GM10248 (cell line): ENCODE measurements at regions not wholly inside any gene's neighbourhood (a gene's known extent, or its start where the extent isn't known, plus 50 kb on each side); places are given as distances from the start of the nearest gene placed in this dataset.

Source experiments
- CTCF ChIA-PET: fragments of 300-600 bp; sonication (Branson Sonifier 250); formaldehyde crosslinking; extraction: SDS; loops from one replicate; lab custom pipeline; 2021; ENCODE audit warnings: antibody characterized with exemption; lab: Yijun Ruan, JAX
- POLR2A ChIA-PET: fragments of 350-650 bp; sonication (Branson Sonifier 250); formaldehyde crosslinking; extraction: SDS; loops from one replicate; lab custom pipeline; 2020; ENCODE audit warnings: antibody characterized with exemption; lab: Yijun Ruan, JAX
- DNase-seq: peaks from one replicate; pipeline ENCODE4 v3.0.0; 2012; ENCODE audit errors: extremely low spot score
- CTCF ChIP-seq: IDR thresholded peaks from 2 replicates; pipeline ENCODE4 v1.5.1; 2012; ENCODE audit warnings: mild to moderate bottlenecking, low read depth; ENCODE audit errors: extremely low read depth, missing control alignments, control extremely low read depth

- no peak for DNase-seq
- no peak for TF ChIP-seq CTCF
- ChIA-PET CTCF (no interaction called here), POLR2A (no interaction called here)
These were observed 162.6 kb upstream of the P2RY1 start for GRCh38 chr3:152672320-152672649.

- POLR2A ChIA-PET: no interaction called here
- no peak for TF ChIP-seq CTCF
- DNase-seq: no peak
- CTCF ChIA-PET: interaction anchor here (1.0 kb wide), 1 partner anchor 51 kb away, joined by 3 read pairs; no protein-coding TSS in a partner anchor
These were observed 158.0 kb upstream of the P2RY1 start for GRCh38 chr3:152676810-152677379.

DNA sequence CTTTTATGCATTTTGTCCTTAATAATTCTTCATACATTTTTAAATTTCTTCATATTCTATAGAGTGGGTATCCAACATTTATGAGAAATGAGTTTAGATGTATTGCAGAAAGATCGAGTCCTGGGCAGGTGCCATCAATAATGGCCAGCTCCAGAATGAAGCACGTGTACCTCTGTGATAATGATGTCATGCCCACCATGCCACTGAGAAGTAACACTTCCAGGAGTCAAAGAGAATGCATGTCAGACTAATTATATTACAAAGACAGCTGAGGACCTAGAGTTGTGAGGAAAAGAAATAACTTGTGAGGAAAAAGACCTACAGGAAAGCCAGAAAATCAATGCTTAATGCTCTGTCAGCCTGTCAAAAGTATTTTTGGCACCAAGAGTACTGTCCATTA is 157.4 kb upstream of the P2RY1 start:
- no peak for TF ChIP-seq CTCF
- ChIA-PET POLR2A (no interaction called here), CTCF (no interaction called here)
- DNase-seq: no peak

DNA sequence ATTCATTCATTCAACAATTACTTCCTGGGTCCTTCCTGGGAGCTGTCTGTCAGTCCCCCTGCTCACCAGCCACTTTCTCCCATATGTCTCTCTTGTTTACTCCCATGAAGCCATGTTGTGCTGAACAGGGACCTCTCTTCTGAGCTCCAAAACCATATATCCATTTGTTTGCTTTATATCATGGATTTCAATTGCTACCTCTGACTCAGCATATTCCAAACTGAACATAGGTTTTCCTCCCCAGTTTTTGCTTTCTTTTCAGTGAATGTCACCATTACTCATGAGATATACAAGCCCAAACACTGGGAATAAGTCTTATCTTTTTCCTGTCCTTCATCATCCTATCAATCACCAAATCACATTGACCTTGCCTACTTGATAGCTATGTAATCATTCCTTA is 152.5 kb upstream of the P2RY1 start:
- CTCF ChIA-PET: interaction anchor here (1.0 to 1.7 kb wide), 2 partner anchors 42 to 44 kb away, joined by 3 to 4 read pairs; no protein-coding TSS in a partner anchor
- DNase-seq: no peak
- no peak for TF ChIP-seq CTCF
- POLR2A ChIA-PET: no interaction called here

DNA sequence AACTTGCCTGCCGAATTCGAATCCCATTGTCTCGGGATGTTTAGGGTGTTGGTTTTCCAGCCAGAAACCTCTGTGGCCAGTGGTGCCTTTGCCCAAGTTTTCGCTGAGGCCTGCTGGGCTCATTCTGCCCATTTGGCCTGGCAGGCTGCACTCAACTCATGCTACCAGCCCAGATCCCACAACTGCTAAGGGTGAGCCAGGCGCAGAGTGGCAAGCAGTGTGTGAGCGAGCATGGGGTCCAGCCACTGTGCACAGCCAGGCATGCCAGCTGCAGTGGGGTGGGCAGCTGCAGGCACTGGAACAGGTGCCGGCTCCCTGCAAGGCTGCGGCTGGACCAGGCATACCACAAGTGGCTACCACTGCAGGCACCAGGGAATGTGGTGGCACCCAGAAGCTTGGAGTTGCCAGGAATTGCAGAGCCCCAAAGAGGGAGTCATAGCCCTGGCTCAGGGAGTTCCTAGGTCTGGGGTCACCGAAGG is 151.4 kb upstream of the P2RY1 start:
- no peak for DNase-seq
- ChIA-PET CTCF (interaction anchor here (1.2 to 1.7 kb wide), 3 partner anchors 12 to 43 kb away, joined by 3 read pairs; no protein-coding TSS in a partner anchor), POLR2A (no interaction called here)
- no peak for TF ChIP-seq CTCF

DNA sequence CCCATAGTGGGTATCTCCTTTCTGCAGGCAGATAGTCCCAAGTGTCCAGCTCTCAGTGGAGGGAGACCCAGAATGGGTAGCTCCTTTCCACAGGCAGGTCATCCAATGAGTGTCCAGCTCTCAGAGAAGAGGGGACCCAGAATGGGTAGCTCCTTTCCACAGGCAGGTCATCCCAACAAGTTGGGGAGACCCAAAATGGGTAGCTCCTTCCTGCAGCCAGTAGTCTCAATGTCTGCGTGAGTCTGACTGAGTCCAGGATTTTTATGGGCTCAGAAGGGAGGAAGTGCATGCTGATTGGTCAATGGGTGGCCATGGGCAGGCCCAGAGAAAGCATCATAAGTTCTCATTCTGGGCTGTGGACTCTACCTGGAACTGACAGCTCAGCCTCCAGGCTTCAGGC is 150.7 kb upstream of the P2RY1 start:
- POLR2A ChIA-PET: no interaction called here
- no peak for TF ChIP-seq CTCF
- CTCF ChIA-PET: interaction anchor here (1.2 to 1.4 kb wide), 2 partner anchors 11 to 19 kb away, joined by 3 read pairs; no protein-coding TSS in a partner anchor
- DNase-seq: no peak
